H1 (cell line): ENCODE measurements at regions not wholly inside any gene's neighbourhood (a gene's known extent, or its start where the extent isn't known, plus 50 kb on each side); places are given as distances from the start of the nearest gene placed in this dataset.

Source experiments
- CTCF ChIA-PET: fragments of 300-600 bp; sonication (Branson Sonifier 250); formaldehyde crosslinking; loops from one replicate; lab custom pipeline; 2021; ENCODE audit not compliant: partially characterized antibody; lab: Charles Lee
- POLR2A ChIA-PET: fragments of 300-600 bp; sonication (Branson Sonifier 250); formaldehyde crosslinking; loops from one replicate; lab custom pipeline; 2021; ENCODE audit warnings: inconsistent platforms; ENCODE audit not compliant: partially characterized antibody; lab: Charles Lee
- DNase-seq, 2 experiments: peaks; one replicate each; pipeline versions ENCODE4 v3.0.0 to v3.0.0-alpha.2; 2010 to 2022; ENCODE audit warnings: low spot score in 2 of 2, low read depth in 1 of 2, mixed read lengths in 1 of 2
- FAIRE-seq: peaks from 2 replicates; lab custom pipeline; 2011; peaks lifted over from hg19 to GRCh38; lab: Jason Lieb, UNC
- H2AFZ ChIP-seq: 2 replicates; pipeline ENCODE4 v1.8.1; 2012; ENCODE audit warnings: low read length, inconsistent platforms
- H2AK5ac ChIP-seq: 2 replicates; pipeline ENCODE4 v1.6.1; 2013; ENCODE audit warnings: low read depth, low read length
- H2BK120ac ChIP-seq: replicated peaks from 2 replicates; pipeline ENCODE3; 2013; ENCODE audit warnings: low read depth, low read length, inconsistent platforms
- H2BK12ac ChIP-seq: 2 replicates; pipeline ENCODE4 v1.6.1; 2013; ENCODE audit warnings: low read depth, low read length
- H2BK15ac ChIP-seq: 2 replicates; pipeline ENCODE4 v1.6.1; 2013; ENCODE audit warnings: low read length
- H2BK20ac ChIP-seq: 2 replicates; pipeline ENCODE4 v1.6.1; 2013; ENCODE audit warnings: low read length
- H2BK5ac ChIP-seq: 2 replicates; pipeline ENCODE4 v1.6.1; 2013; ENCODE audit warnings: low read depth, low read length
- H3K14ac ChIP-seq: 2 replicates; pipeline ENCODE4 v1.6.1; 2013; ENCODE audit warnings: inconsistent platforms; ENCODE audit not compliant: insufficient read length
- H3K18ac ChIP-seq: 2 replicates; pipeline ENCODE4 v1.6.1; 2013; ENCODE audit warnings: low read length; ENCODE audit errors: extremely low read depth
- H3K23ac ChIP-seq: 2 replicates; pipeline ENCODE4 v1.6.1; 2013; ENCODE audit warnings: inconsistent platforms; ENCODE audit not compliant: insufficient read length
- H3K23me2 ChIP-seq: 2 replicates; pipeline ENCODE4 v1.6.1; 2013; ENCODE audit warnings: low read depth, low read length
- H3K27ac ChIP-seq: 2 replicates; pipeline ENCODE4 v1.6.1; 2011; ENCODE audit warnings: low read depth, low read length, inconsistent platforms
- H3K27me3 ChIP-seq, 4 experiments: replicated peaks in 1 of 4; 1 replicate in 1 of 4; 2 replicates in 3 of 4; pipeline versions ENCODE4 v1.6.1 to v1.8.1; 2011 to 2013; ENCODE audit warnings: low read length in 3 of 4, mild to moderate bottlenecking in 3 of 4, inconsistent platforms in 2 of 4, mixed read lengths in 2 of 4, moderate library complexity in 1 of 4; ENCODE audit not compliant: control insufficient read depth in 3 of 4, insufficient read depth in 3 of 4; ENCODE audit errors: extremely low read depth in 1 of 4
- H3K36me3 ChIP-seq, 4 experiments: 2 replicates each; pipeline versions ENCODE4 v1.6.1 to v1.8.1; 2011 to 2013; ENCODE audit warnings: mild to moderate bottlenecking in 4 of 4, low read length in 3 of 4, moderate library complexity in 2 of 4, control low read depth in 1 of 4, inconsistent platforms in 1 of 4; ENCODE audit not compliant: insufficient read depth in 4 of 4, control insufficient read depth in 2 of 4
- H3K4ac ChIP-seq: replicated peaks from 2 replicates; pipeline ENCODE3; 2013; ENCODE audit warnings: low read length, low read depth, mixed read lengths, inconsistent platforms; ENCODE audit not compliant: insufficient read length
- H3K4me1 ChIP-seq, 4 experiments: replicated peaks in 1 of 4; 1 replicate in 1 of 4; 2 replicates in 3 of 4; pipeline versions ENCODE4 v1.6.1 to v1.8.1; 2011 to 2013; ENCODE audit warnings: low read length in 3 of 4, inconsistent platforms in 2 of 4, mixed read lengths in 1 of 4; ENCODE audit not compliant: insufficient read depth in 4 of 4, control insufficient read depth in 3 of 4
- H3K4me2 ChIP-seq, 2 experiments: 2 replicates each; pipeline versions ENCODE4 v1.6.1 to v1.8.1; 2011 to 2013; ENCODE audit warnings: low read depth in 2 of 2, low read length in 2 of 2, control low read depth in 1 of 2, inconsistent platforms in 1 of 2, mild to moderate bottlenecking in 1 of 2; ENCODE audit not compliant: insufficient read depth in 1 of 2
- H3K4me3 ChIP-seq, 4 experiments: fragments of 200-600, 300-600 bp in 1 of 4; sonication (generic), shearing (Covaris generic), sonication (Bioruptor Twin) in 1 of 4; 2 replicates each; pipeline versions ENCODE4 v1.5.1 to v1.8.1; 2011 to 2016; ENCODE audit warnings: low read length in 4 of 4, low read depth in 3 of 4, control low read depth in 2 of 4, inconsistent platforms in 2 of 4, mild to moderate bottlenecking in 2 of 4, mixed read lengths in 1 of 4, moderate library complexity in 1 of 4; ENCODE audit not compliant: insufficient read depth in 2 of 4; ENCODE audit errors: extremely low read depth in 1 of 4
- H3K56ac ChIP-seq: replicated peaks from 2 replicates; pipeline ENCODE3; 2013; ENCODE audit warnings: low read depth, mild to moderate bottlenecking, mixed read lengths, low read length, inconsistent platforms; ENCODE audit not compliant: insufficient read length
- H3K79me1 ChIP-seq: 2 replicates; pipeline ENCODE4 v1.6.1; 2013; ENCODE audit warnings: low read depth, low read length, control low read depth
- H3K79me2 ChIP-seq, 2 experiments: 2 replicates each; pipeline versions ENCODE4 v1.6.1 to v1.8.1; 2012 to 2013; ENCODE audit warnings: low read length in 2 of 2, mild to moderate bottlenecking in 2 of 2, inconsistent platforms in 1 of 2; ENCODE audit not compliant: insufficient read depth in 2 of 2, control insufficient read depth in 1 of 2
- H3K9ac ChIP-seq, 4 experiments: replicated peaks in 1 of 4; 1 replicate in 1 of 4; 2 replicates in 3 of 4; pipeline versions ENCODE4 v1.6.1 to v1.8.1; 2011 to 2013; ENCODE audit warnings: low read depth in 3 of 4, low read length in 3 of 4, control low read depth in 2 of 4, mild to moderate bottlenecking in 2 of 4, moderate library complexity in 2 of 4, inconsistent platforms in 1 of 4; ENCODE audit errors: extremely low read depth in 1 of 4
- H3K9me3 ChIP-seq, 2 experiments: 2 replicates each; pipeline versions ENCODE4 v1.6.1 to v1.8.1; 2012 to 2013; ENCODE audit warnings: mild to moderate bottlenecking in 2 of 2, moderate library complexity in 2 of 2, control low read depth in 1 of 2, inconsistent platforms in 1 of 2, low read depth in 1 of 2, low read length in 1 of 2, mixed read lengths in 1 of 2; ENCODE audit not compliant: insufficient read depth in 2 of 2
- H4K20me1 ChIP-seq, 2 experiments: replicated peaks in 1 of 2; 2 replicates each; pipeline versions ENCODE3 to v1.8.1; 2011 to 2013; ENCODE audit warnings: inconsistent platforms in 2 of 2, low read length in 2 of 2, mild to moderate bottlenecking in 1 of 2; ENCODE audit not compliant: insufficient read depth in 2 of 2, control insufficient read depth in 1 of 2
- H4K5ac ChIP-seq: 2 replicates; pipeline ENCODE4 v1.6.1; 2013; ENCODE audit warnings: low read length, low read depth, mixed read lengths, inconsistent platforms; ENCODE audit not compliant: insufficient read length
- H4K8ac ChIP-seq: 2 replicates; pipeline ENCODE4 v1.8.0; 2013; ENCODE audit warnings: mild to moderate bottlenecking, moderate library complexity, low read length, inconsistent platforms; ENCODE audit not compliant: insufficient read depth; ENCODE audit errors: extremely low read depth
- H4K91ac ChIP-seq: replicated peaks from 2 replicates; pipeline ENCODE3; 2013; ENCODE audit warnings: low read length, mixed read lengths, inconsistent platforms; ENCODE audit not compliant: insufficient read length
- POU5F1 ChIP-seq: IDR thresholded peaks from 2 replicates; pipeline ENCODE4 v1.6.1; 2011; ENCODE audit warnings: low read depth, mild to moderate bottlenecking, low read length, moderate library complexity
- SP4 ChIP-seq: IDR thresholded peaks from 2 replicates; pipeline ENCODE4 v1.6.1; 2012; ENCODE audit warnings: low read length, inconsistent platforms
- WGBS, 2 experiments: shearing (Covaris generic) in 1 of 2; methylation state at CpG; one replicate each; pipeline versions ENCODE4 v1.1.6 to v1.1.7; 2013 to 2015; ENCODE audit warnings: low lambda C conversion rate in 2 of 2, mixed read lengths in 2 of 2, inconsistent platforms in 1 of 2, low coverage in 1 of 2, missing lambda C conversion rate in 1 of 2; ENCODE audit not compliant: insufficient replicate concordance in 2 of 2, insufficient coverage in 1 of 2, insufficient read length in 1 of 2; ENCODE audit errors: extremely low coverage in 1 of 2, missing lambda C conversion rate in 1 of 2; 5-methylcytosine and 5-hydroxymethylcytosine counted together

GRCh38 chr10:128957221-128957620 lies 509.8 kb upstream of the MGMT start:
- DNase-seq (no peak), FAIRE-seq (no peak)
- no peaks in the 10 kb centered on the region for H3K27me3 ChIP-seq
- H2BK15ac ChIP-seq, result no peak overlapping the region
- no peak overlapping the region for H3K4me3 ChIP-seq
- no peak overlapping the region for H3K27ac ChIP-seq
- no peaks in the 10 kb centered on the region for H3K9me3 ChIP-seq
- CTCF ChIA-PET, result no interaction called here
- H4K20me1 ChIP-seq, result no peaks in the 10 kb centered on the region
- no peak overlapping the region for H2BK5ac ChIP-seq
- H2BK12ac ChIP-seq, result no peak overlapping the region
- H2AK5ac ChIP-seq, result no peak overlapping the region
- H3K36me3 ChIP-seq, result no peaks in the 10 kb centered on the region
- no peak overlapping the region for H3K14ac ChIP-seq
- H3K23me2 ChIP-seq, result no peaks in the 10 kb centered on the region
- H3K18ac ChIP-seq, result no peak overlapping the region
- no peak overlapping the region for H3K9ac ChIP-seq
- H3K79me2 ChIP-seq, result no peaks in the 10 kb centered on the region
- no peak overlapping the region for H4K8ac ChIP-seq
- no peak overlapping the region for H3K4ac ChIP-seq
- POLR2A ChIA-PET, result no interaction called here
- no peak overlapping the region for H2BK20ac ChIP-seq
- WGBS, 2 experiments, result 65% methylated on average over 4 of the region's 4 CpGs; no CpG with 5 or more reads in 1 of the 2 experiments
- no peak overlapping the region for H3K4me2 ChIP-seq
- H3K23ac ChIP-seq, result no peak overlapping the region
- no peak overlapping the region for H2BK120ac ChIP-seq
- no peaks in the 10 kb centered on the region for H3K4me1 ChIP-seq
- no peak for TF ChIP-seq SP4
- no peak for TF ChIP-seq POU5F1
- H4K5ac ChIP-seq, result no peak overlapping the region
- no peaks in the 10 kb centered on the region for H3K79me1 ChIP-seq
- H2AFZ ChIP-seq, result no peak overlapping the region
- H3K56ac ChIP-seq, result no peak overlapping the region
- no peak overlapping the region for H4K91ac ChIP-seq
